ENCODE measurements at regions not wholly inside any gene's neighbourhood (a gene's known extent, or its start where the extent isn't known, plus 50 kb on each side); places are given as distances from the start of the nearest gene placed in this dataset.

DNA sequence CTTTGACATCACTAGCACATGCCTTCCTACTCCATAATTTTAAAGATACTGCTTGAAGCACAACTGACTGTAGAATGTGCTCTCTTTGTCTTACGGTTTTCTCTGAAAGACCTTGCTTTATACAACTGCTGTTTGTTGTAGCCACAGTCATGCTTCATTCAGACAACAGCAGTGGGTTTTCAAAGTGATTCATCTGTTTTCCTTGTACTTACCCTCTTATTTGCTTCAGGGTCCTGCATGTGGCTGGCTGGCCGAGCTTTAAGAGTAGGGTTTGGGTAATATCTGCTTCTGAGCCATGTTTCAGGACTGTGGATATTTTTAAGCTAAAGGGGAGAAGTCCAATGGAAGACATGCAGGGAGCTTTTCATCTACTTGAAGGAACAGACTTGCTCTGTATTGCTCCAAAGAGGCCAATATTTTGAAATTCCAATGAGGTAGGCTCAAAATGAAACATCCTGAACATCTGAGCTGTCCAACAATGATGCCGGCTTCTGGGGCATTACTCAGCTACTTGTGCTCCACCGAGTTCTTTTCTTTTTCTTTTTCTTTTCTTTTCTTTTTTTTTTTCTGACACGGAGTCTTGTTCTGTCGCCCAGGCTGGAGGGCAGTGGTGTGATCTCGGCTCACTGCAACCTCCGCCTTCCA lies 160.2 kb upstream of the SGK1 start:
- DNase-seq: no peak

DNA sequence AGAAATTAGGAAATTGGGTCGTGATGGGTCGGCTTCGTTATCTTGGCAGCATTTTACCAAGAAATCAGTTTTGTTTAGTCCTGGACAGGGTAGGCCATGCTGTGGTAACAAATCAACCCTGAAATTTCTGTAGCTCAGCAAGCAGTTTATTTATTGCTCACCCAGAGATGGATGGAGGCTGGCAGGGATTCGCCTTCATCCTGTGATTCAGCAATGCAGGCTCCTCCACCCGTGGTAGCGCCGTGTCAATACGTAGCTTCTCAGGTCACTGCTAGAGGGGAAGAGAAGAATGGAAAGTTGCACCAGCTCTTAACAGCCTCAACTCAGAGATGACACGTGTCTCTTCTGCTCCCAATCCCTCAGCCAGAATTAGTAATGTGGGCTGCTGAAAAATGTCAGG lies 157.0 kb upstream of the SGK1 start:
- no peak for DNase-seq

DNA sequence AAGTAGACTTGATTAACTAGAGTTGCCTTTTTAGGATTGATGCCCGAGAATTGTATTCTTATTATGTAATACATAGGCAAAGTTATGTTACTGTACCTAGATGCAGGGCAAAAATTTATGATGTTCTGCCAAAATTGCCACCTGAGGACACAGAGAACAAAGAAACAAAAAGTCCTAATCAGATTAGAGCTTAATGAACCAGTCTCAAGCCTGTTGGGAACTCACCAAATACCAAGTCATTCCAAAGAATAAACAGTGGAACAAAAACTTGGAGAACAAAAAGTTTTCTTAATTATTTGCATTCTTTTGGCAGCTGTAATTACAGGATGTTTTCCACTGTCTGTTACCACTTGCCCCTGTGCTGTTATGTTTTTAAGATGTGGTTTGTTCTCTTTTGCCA lies 154.7 kb upstream of the SGK1 start:
- DNase-seq: no peak

DNA sequence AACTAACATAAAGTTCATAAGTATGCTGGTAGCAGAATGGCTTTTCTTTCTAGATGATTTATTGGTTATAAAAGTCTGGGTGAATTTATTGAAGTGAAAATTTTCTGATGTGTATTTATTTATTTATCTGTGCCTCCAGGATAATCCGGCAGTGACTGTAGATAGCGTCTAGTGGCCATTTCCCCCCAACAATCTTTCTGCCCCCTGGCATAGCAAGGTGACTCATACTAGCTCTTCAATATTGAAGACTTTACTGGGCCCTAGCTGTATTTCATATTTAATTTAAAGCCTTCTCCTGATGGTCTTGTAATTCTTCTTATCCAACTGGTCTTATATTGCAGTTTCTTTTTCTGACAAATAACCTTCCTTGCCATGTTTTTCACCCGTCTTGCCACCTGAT lies 154.1 kb upstream of the SGK1 start:
- no peak for DNase-seq

DNA sequence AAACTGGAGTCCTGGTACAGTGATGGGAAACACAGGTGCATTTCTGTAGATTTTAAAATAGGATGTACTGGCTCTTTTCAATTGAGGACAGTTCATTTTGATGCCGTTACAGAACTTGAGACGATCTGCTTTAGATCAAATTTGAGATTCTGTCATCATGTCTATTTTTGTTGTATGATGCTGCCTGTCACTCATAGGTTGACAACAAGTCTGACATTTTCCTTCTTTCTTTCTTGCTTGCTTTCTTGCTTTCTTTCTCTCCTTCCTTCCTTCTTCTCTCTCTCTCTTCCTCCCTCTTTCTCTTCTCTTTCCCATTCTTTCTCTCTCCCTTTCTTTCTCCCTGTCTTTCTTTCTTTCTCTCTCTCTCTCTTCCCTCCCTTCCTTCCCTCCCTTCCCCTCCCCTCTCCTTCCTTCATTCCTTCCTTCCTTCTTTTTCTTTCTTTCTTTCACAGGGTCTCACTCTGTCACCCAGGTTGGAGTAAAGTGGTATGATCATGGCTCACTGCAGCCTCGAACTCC lies 152.6 kb upstream of the SGK1 start:
- no peak for DNase-seq

DNA sequence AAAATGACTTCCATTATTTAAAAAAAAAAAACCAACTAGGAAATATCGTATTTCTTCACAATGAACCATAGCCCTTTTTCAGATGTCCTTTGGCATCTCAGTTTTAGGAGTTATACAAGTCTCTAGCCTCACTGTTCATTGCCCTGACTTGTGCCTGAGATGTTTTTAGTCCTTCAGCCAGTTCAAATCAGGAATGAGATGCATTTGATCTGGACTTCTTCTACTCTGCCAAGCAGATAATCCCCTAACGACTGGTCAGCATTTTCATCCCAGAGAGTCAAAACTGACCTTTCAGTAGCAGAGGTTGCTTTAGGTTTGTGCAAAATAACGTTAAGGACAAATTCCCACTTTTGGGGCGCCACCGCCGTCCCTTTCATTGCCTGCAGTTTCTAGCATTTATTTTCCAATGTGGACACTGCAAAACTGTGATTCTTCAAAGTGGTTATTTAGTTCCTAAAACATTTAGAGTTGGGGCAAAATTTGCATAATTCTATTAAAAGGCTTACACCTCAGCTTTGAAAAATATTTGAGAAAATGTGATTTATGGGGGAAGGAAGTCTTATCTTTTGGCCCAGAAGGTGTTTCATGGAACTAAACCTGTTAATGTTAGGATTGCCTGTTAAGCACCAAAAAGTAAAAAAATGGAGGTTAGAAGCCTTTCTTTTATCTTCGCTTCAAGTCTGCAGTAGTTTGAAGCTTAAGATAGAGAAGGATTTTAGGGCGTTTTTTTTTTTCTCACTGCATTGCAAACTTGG lies 152.0 kb upstream of the SGK1 start:
- no peak for DNase-seq

DNA sequence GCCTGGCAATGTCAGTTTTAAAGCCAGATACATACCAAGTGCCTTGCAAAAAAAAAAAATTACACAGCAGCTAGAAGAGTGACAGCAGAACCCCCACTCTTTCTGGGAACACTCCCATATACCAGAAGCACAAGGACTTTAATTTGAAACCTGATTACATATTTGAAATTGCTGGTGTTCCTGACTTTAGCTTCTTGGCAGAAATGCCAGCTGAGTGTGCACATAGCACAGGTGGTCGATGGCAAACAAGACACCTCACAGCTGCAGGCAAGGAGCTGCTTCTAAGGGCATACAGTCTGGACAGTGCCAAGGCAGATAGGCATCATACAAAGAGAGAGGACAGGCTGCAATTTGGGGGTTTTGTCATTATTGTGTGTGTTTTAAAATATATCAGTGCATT lies 150.7 kb upstream of the SGK1 start:
- DNase-seq: no peak

DNA sequence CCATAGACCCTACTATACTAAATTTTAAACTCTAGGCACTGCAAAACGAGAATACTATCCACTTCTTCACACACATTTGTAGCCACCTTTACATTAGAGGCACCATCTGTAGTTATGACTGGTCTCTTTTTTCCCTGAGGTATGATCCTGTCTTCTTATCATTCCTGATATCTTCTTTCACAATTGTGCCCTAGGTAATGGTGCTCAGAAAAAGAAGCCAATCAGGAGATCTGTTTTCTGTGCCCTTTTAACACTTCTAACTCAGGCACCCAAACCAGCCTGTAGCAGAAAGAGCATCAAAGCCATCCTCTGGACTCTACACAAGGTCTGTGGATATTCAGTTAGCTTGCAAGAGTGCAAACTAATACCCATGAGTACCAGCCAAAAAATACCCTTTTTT lies 149.7 kb upstream of the SGK1 start:
- no peak for DNase-seq

DNA sequence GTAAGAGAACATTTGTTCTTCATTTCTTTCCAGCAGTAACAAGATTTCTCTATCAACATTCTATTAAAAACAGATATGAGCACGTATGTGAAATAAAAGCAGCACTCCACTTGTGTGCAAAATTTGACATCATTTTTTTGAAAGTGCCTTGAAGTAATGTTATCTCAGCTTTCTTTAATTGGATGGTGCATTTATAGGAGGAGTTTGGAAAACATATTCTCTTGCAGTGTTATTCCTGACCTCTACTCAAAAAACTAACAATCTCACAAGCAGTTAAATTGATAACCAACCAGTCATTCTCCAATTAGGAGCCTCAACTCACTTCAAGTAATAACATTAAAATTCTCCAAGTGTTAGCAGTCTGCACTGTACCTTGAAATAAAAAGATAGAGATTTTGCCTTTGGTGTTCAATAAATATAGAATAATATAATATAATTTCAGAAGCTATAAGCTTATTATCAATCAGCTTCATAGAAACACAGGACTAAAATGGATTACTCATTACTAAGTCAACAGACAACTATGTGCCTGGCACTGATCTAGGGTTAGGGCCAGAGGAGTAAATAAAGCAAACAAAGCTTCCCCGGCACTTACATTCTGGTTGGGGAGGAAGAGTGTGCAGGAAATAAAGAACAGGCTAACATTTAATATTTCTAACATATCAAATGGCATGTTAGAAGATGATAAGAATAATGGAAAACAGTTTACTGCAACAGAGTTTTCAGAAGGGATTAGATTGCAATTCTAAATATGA lies 149.0 kb upstream of the SGK1 start:
- DNase-seq: no peak

DNA sequence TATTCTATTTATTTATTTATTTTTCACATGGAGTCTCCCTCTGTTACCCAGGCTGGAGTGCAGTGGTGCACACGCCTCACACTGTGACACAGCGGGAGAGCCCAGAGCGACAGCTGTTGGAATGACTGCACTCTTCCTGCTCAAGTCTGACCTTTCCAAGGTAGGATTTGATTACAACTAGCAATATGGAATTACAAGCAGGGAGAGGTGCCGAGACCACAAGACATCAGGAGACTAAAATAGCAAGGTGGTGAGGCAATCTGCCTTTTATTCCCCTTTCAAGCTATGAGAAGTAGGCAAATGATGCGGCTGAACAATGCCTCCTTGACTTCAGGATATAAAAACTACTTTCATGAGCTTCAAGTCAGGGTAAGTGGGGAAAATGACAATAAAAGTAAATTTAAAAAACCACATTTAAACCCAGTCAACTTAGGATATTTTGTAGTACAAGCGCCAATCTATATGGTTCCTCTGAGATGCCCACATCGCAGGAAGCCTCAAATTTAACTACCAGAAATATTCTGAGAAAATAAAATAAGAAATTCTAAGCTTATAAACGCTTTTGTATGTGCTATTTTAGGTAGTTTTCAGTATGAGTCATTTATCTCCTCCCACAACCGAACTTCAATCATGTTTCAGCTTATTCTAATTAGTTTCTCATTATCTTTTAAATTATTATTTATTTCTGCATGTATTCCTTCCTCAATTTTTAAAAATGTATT lies 146.9 kb upstream of the SGK1 start:
- no peak for DNase-seq

DNA sequence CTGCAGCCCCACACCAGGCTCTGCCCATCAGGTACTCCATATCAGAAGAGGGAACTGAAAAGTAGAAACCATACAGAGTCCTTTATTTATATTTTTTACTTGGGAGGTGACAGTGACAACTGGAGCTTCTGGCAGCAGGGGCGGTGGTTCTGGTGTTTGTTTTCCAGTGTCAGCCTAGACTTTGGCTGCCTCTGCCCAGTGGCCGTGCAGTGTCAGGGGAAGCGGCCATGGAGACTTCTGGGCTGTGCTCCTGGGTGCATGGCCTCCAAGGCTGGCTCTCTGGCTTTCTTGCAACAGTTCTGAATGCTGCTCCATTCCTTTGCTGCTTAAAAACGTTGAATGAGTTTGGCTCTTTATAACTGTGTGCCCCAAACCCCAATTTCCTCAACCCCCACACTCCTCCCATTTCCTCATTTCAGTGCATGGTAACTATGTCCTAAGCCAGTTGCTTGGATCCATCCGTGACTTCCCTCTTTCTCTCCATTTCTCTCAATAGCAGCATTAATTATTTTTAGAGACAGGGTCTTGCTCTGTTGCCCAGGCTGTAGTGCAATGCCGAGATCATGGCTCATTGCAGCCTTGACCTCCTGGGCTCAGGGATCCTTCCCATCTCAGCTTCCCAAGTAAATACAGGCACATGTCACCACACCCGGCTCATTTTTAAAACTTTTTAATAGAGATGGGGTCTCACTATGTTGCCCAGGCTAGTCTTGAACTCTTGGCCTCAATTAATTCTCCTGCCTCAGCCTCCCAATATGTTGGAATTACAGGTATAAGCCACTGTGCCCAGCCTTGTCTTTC lies 141.1 kb upstream of the SGK1 start:
- DNase-seq: no peak

DNA sequence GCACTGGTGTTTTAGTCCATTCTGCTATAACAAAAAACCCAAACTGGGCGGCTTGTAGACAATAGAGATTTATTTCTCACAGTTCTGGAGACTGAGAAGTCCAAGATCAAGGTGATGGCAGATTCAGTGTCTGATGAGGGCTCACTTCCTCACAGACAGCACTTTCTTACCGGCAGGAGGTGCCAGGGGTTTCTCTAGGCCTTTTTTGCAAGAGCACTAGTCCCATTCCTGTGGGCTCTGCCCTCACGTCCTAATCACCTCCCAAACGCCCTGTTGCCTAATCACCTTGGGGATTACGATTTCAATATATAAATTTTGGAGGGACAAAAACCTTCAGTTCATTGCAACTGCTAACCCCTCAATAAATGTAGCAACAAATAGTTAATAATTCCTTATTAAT lies 140.0 kb upstream of the SGK1 start:
- DNase-seq: no peak

DNA sequence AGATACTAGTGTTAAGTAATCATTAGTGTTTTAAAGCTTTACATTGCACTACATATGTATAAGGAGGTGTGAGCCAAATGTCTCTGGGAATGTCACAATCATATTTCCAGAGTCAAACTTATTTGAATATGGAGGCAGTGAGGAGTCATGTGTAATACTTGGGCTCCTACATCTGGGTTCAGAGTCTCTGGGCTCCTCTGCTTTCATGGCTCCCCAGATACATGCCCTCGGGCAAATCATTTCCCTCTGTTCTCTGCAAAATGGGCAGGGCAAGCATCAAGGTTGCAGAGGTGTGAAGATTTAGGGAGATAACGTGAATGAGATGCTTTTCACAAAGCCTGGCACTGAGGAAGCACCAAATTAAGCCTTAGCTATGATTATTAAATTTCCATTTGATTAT lies 138.3 kb upstream of the SGK1 start:
- DNase-seq: peak in 1 of 2 donors; percentile 44

DNA sequence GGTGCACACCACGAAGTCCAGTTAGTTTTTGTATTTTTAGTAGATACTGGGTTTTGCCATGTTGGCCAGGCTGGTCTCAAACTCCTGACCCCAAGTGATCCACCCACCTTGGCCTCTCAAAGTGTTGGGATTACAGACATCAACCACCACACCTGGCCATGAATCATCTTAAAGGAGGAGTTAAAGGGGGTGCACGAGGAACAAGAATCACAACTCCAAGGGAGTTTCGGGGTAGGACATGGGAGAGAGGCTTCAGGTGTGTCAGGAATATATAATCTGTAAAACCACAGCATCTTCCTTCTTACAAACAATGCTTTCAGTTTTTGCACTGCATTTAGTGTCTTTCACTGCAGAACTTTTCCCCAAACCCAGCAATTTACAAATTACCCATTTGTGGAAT lies 137.4 kb upstream of the SGK1 start:
- DNase-seq: no peak

DNA sequence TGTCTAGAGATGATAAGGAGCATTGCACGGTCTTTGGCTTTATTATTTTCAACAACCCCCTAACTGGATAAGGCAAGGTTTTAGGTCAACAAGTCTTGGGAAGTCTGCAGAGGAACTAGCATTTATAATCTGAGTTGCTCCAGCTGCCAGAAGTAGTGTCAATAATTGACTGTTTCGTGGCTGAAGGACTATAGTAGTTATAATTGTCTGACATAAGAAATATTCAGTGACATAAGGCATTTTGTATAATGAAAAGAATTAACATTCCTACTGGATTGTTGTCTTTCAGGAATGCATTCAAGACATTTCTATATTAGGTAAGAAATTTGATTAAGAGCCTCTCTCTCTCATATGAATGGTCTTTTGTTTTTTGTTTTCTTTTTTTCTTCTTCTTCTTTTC lies 136.9 kb upstream of the SGK1 start:
- DNase-seq: no peak

DNA sequence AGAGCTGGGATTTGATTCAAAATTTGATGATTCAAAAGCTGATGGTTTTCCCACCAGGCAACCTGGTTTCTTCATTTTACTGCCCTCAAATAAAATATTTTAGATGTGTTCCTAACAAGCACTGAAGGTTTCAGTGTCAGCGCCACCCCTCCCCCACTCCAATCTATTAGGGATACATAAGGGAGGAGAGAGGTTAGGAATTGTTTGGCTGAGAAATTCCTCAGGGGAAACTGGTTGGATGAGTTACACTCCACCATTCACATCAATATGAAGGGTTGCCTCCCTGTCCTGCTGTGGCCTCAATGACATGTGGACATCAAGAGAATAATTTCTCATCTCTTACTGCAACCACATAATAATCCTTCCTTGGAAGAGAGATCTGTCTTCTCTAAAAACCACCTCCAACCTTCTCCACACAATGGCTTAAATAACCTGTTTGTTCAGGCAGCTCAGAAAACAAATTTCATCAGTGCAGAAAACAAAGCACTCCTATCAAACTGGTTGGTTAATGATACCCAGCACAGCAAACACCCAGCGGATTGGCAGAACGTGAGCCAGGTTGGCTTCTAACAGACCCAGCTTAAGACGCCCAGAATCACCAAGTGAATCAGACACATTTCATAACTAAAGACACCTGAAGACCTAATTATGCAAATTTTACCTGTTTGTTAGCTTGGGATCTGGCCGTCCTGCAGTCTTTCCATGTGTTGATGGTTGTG lies 136.0 kb upstream of the SGK1 start:
- DNase-seq: no peak

DNA sequence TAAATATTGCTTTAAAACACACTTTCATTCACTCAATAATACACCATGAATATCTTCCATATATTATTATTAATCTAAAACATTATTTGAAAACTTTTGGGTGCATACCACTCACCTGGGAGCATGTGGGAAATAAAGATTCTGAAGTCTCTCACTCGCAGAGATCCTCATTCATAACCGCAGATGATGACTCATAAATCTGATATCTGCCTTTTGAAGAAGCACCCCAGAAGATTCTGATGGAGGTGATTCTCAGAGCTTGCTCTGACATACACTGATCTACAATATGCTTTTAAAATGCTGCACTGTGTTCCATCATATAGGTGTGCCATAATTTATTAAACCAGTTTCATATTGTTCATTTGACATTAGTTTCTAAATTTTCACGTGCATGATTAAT lies 135.0 kb upstream of the SGK1 start:
- DNase-seq: peak in 1 of 2 donors; percentile 18

DNA sequence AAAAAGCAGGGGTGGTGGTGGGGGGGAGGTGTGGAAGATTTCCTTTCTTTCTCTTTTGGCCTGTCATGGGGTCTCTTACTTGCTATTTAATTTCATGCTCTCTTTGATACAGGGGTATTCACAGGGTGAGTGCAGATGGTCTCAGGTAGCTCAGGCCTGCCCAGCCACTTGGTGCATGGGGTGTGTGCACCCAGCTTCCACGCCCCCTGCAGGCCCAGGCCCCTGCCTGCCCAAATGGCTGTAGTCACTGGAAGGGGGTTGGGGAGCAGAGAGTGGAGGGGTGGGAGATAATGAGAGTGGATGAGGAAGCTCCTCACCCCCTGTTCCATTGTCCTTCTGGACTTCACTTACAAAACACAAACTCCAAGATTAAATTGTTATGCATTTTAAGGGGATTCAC lies 133.6 kb upstream of the SGK1 start:
- DNase-seq: no peak

DNA sequence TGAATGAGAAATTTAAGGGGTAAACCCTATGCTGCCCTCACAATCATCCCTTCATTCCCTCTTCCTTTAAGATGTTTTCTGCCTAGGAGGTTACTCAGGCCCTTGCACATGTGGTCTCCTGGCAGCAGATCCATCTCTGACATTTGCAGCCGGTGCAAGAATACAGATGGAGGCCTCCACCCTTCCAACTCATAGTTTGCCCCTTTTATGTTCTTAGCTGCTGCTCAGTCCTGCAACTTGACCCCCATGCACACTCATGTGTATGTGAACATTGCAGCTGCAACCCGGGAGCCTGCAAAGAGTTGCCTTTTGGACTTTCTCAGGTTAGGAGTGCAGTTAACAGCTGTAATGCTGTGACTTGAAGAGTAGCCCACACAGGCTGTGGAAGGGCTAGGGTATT lies 131.9 kb upstream of the SGK1 start:
- DNase-seq: no peak

DNA sequence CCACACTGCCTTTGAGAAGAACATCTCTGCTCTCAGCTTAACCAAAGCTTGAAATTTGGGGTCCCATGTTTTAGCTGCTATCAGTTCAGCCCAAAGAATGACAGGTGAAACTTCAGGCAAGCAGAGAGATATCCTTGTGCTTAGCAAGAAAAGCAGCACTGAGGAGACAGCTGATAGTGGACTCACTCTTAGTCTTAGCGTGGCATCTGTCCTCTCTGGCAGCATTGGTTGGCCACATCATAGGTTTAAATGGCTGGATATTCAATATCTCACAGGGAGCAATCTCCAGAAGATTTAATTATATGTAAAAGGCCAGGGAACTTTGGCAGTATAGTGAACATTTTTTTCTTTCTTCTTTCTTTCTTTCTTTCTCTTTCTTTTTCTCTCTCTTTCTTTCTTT lies 131.1 kb upstream of the SGK1 start:
- DNase-seq: no peak

DNA sequence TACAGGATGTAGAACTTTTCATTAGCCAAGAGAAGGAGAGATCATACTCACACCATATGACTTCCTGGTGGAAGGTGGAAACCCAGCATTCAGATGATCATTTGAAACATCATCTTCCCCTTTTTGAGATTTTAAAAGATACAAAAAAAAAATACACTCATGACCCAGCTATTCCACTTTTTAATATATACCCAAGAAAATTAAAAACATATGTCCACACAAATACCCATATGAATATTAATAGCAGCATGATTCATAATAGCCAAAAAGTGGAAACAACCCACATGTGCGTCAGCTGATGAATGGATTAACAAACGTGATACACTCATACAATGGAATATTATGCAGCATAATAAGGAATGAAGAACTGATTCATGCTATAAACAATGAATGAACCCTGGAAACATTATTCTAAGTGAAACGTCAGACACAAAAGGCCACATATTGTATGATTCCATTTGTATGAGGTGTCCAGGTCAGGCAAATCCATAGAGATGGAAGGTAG lies 130.0 kb upstream of the SGK1 start:
- DNase-seq: no peak

DNA sequence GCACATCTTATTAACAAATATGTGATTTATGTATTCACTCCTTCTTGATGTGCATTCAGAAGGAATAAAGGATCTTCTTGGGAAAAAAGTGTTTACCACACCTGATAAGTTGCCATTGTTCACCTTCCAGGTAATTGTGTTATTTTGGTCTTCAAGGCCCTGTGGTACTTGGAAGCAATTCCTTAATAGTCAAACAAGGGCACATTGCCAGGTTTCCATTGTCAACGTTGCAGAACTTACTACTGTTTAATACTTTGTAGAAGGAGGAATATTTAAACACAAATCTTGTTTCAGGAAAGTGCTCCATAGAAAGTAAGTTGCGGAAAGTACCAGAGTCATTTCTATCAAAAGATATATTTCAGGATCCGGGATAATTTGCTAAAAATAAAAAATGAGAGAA lies 129.5 kb upstream of the SGK1 start:
- no peak for DNase-seq
